ENCODE measurements at regions not wholly inside any gene's neighbourhood (a gene's known extent, or its start where the extent isn't known, plus 50 kb on each side); places are given as distances from the start of the nearest gene placed in this dataset.
"Not testable (repeated sequence)": the region's sequence is repeated elsewhere in the genome, so short reads cannot be mapped to it uniquely, and the experiment has no call there.

GRCh38 chr16:79988721-79989220 is 388.2 kb upstream of the MAF start:
- H3K4me3 ChIP-seq (ENCODE audit: low read depth, low read length): no peak overlapping the region
- no peak for DNase-seq (ENCODE audit: low read depth)
- no peak for TF ChIP-seq CTCF (IDR thresholded peaks at IDR 0.05; ENCODE audit: insufficient read depth, low read depth, low read length, missing control alignments)

GRCh38 chr16:79988089-79988488 is 387.6 kb upstream of the MAF start:
- TF ChIP-seq CTCF (IDR thresholded peaks at IDR 0.05; ENCODE audit: insufficient read depth, low read depth, low read length, missing control alignments): no peak
- H3K4me3 ChIP-seq (ENCODE audit: low read depth, low read length): no peak overlapping the region
- DNase-seq (ENCODE audit: low read depth): no peak

GRCh38 chr16:79986352-79986751 is 385.8 kb upstream of the MAF start:
- no peak overlapping the region for H3K4me3 ChIP-seq (ENCODE audit: low read depth, low read length)
- DNase-seq (ENCODE audit: low read depth): no peak
- TF ChIP-seq CTCF (IDR thresholded peaks at IDR 0.05; ENCODE audit: insufficient read depth, low read depth, low read length, missing control alignments): no peak

- H3K4me3 ChIP-seq (ENCODE audit: low read depth, low read length): no peak overlapping the region
- no peak for TF ChIP-seq CTCF (IDR thresholded peaks at IDR 0.05; ENCODE audit: insufficient read depth, low read depth, low read length, missing control alignments)
- DNase-seq (ENCODE audit: low read depth): no peak
These were observed 385.1 kb upstream of the MAF start for GRCh38 chr16:79985606-79986005.

- DNase-seq (ENCODE audit: low read depth); H3K4me3 ChIP-seq (ENCODE audit: low read depth, low read length): not testable (repeated sequence)
These were observed 383.6 kb upstream of the MAF start for GRCh38 chr16:79984149-79984548.

- no peak for DNase-seq (ENCODE audit: low read depth)
- H3K4me3 ChIP-seq (ENCODE audit: low read depth, low read length): no peak overlapping the region
- no peak for TF ChIP-seq CTCF (IDR thresholded peaks at IDR 0.05; ENCODE audit: insufficient read depth, low read depth, low read length, missing control alignments)
These were observed 382.3 kb upstream of the MAF start for GRCh38 chr16:79982862-79983261.

- no peak overlapping the region for H3K4me3 ChIP-seq (ENCODE audit: low read depth, low read length)
- no peak for TF ChIP-seq CTCF (IDR thresholded peaks at IDR 0.05; ENCODE audit: insufficient read depth, low read depth, low read length, missing control alignments)
- no peak for DNase-seq (ENCODE audit: low read depth)
These were observed 381.8 kb upstream of the MAF start for GRCh38 chr16:79982361-79982760.

All from GM12865 (cell line).